Esophagus muscularis mucosa (tissue), 4 donors: ENCODE measurements at regions not wholly inside any gene's neighbourhood (a gene's known extent, or its start where the extent isn't known, plus 50 kb on each side); places are given as distances from the start of the nearest gene placed in this dataset.

Experiments used
- DNase-seq: peaks from one replicate; pipeline ENCODE4 v3.0.0-alpha.2; 2017; ENCODE audit errors: extremely low spot score
- H3K27ac ChIP-seq, 4 donors: fragments of 200-600 bp; sonication (generic); replicated peaks in 1 of 4; 1 replicate in 3 of 4; 2 replicates in 1 of 4; pipeline ENCODE4 v1.5.1; 2016 to 2019; ENCODE audit warnings: mild to moderate bottlenecking in 1 of 4
- H3K27me3 ChIP-seq, 4 donors: fragments of 200-600 bp; sonication (generic); one replicate each; pipeline versions ENCODE4 v1.5.1 to v1.6.0; 2016 to 2019
- H3K36me3 ChIP-seq, 4 donors: fragments of 200-600 bp; sonication (generic); one replicate each; pipeline ENCODE4 v1.5.1; 2016 to 2019
- H3K4me1 ChIP-seq, 4 donors: fragments of 200-600 bp; sonication (generic); one replicate each; pipeline ENCODE4 v1.5.1; 2016 to 2019
- H3K4me3 ChIP-seq, 4 donors: fragments of 200-600 bp; sonication (generic); 1 replicate in 2 of 4; 2 replicates in 2 of 4; pipeline ENCODE4 v1.5.1; 2016 to 2019; ENCODE audit warnings: mild to moderate bottlenecking in 4 of 4, moderate library complexity in 1 of 4
- H3K9me3 ChIP-seq, 4 donors: fragments of 200-600 bp; sonication (generic); 1 replicate in 3 of 4; 2 replicates in 1 of 4; pipeline ENCODE4 v1.5.1; 2016 to 2019
- CTCF ChIP-seq, 3 experiments: fragments of 200-600 bp in 2 of 3; fragments of 450-650 bp in 1 of 3; sonication (generic) in 2 of 3; IDR thresholded peaks; one replicate each; pipeline ENCODE4 v1.5.1; 2017 to 2019; ENCODE audit warnings: antibody characterized with exemption in 3 of 3, mild to moderate bottlenecking in 2 of 3, moderate library complexity in 1 of 3
- EP300 ChIP-seq: sonication (generic); formaldehyde crosslinking; IDR thresholded peaks from one replicate; pipeline ENCODE4 v1.6.1; 2017; ENCODE audit warnings: antibody characterized with exemption
- POLR2A ChIP-seq: fragments of 450-650 bp; IDR thresholded peaks from one replicate; pipeline ENCODE4 v1.6.1; 2017; ENCODE audit warnings: antibody characterized with exemption, moderate library complexity, mild to moderate bottlenecking, low read depth
- POLR2AphosphoS5 ChIP-seq, 2 donors: sonication (generic); formaldehyde crosslinking; IDR thresholded peaks; one replicate each; pipeline ENCODE4 v1.6.1; 2017; ENCODE audit warnings: antibody characterized with exemption in 2 of 2
- WGBS: methylation state at CpG from one replicate; pipeline ENCODE4 v1.1.5; 2018; 5-methylcytosine and 5-hydroxymethylcytosine counted together
- intact Hi-C: fragments of 100-400 bp; cut with DNase I; formaldehyde crosslinking; loops from one replicate; pipeline ENCODE4 v1.15.1; 2023

DNA sequence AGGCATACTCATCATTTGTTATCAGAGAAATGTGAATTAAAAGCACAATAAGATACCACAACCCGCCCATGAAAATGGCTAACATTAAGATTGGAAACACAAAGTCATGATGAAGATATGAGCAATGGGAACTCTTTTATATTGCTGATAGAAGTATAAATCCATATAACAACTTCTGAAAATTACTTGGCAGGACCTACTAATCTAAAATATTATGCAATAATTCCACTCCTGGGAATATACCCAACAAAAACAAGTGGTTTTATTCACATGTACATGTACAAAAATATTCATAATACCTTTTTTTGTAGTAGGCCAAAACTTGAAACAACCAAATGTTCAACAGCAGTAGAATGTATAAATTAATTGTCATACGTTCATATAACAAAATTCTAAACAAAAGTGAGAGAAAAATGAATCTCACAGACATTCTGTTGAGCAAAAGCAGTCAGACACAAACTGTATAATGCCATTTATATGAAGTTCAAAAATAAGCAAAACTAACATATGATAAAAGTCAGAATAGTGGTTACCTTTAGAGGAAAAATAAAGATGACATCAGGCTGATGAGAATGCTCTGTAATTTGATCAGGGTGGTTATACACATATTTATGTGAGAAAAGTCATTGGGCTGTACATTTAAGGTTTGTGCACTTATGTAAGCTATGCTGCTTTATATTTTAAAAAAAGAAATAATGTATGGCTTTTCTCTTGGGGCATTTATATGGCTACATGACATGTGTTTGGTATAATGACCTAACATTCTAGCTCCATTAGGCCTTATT lies 309.2 kb upstream of the KITLG start:
- intact Hi-C loops = no loop called here
- TF ChIP-seq CTCF (IDR thresholded peaks at IDR 0.05) = no peak
- TF ChIP-seq EP300 = no peak
- TF ChIP-seq POLR2AphosphoS5 (IDR thresholded peaks at IDR 0.05) = no peak
- TF ChIP-seq POLR2A = no peak
- no peaks in the 10 kb centered on the region for H3K27me3 ChIP-seq
- no peak overlapping the region for H3K4me3 ChIP-seq
- H3K9me3 ChIP-seq = no peaks in the 10 kb centered on the region
- H3K36me3 ChIP-seq = no peaks in the 10 kb centered on the region
- no peak for DNase-seq
- 61% methylated on average over 2 of the region's 2 CpGs for WGBS
- H3K27ac ChIP-seq = no peak overlapping the region
- peaks cover 0 to 13% (median 2%) of the 10 kb centered on the region in 4 donors for H3K4me1 ChIP-seq

DNA sequence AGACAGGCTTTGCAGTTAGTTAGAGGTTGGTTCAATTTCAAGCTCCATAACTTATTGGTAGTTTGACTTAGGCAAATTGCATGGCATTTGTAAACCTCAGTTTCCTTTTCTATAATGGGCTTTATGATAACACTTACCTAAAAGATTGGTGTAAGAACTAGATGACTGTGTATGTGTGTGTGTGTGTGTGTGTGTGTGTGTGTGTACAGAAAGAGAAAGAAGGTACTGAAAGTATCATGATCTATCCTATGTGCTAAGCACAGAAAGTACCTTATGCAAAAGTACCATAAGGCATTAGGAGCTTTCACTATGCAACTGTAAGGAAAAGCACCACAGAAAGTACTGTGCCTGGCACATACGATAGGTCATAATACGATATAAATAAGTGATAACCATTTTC lies 304.3 kb upstream of the KITLG start:
- Histone ChIP-seq H3K4me1 (peaks cover 0 to 5% (median 0%) of the 10 kb centered on the region in 4 donors), H3K9me3 (no peaks in the 10 kb centered on the region), H3K27me3 (no peaks in the 10 kb centered on the region), H3K36me3 (no peaks in the 10 kb centered on the region), H3K4me3 (no peak overlapping the region), H3K27ac (no peak overlapping the region)
- 92% methylated on average over 2 of the region's 2 CpGs for WGBS
- DNase-seq = no peak
- TF ChIP-seq POLR2A (no peak), POLR2AphosphoS5 (IDR thresholded peaks at IDR 0.05) (no peak), EP300 (no peak), CTCF (IDR thresholded peaks at IDR 0.05) (no peak)
- intact Hi-C loops = no loop called here

GRCh38 chr12:88882662-88883061 lies 302.4 kb upstream of the KITLG start:
- intact Hi-C loops = no loop called here
- H3K4me3 ChIP-seq = no peak overlapping the region
- no peak overlapping the region for H3K27ac ChIP-seq
- TF ChIP-seq CTCF (IDR thresholded peaks at IDR 0.05) (no peak), POLR2AphosphoS5 (IDR thresholded peaks at IDR 0.05) (no peak), POLR2A (no peak), EP300 (no peak)
- DNase-seq = no peak
- H3K27me3 ChIP-seq = no peaks in the 10 kb centered on the region
- H3K4me1 ChIP-seq = no peaks in the 10 kb centered on the region
- no peaks in the 10 kb centered on the region for H3K36me3 ChIP-seq
- WGBS = 92% methylated on average over 1 of the region's 1 CpG
- no peaks in the 10 kb centered on the region for H3K9me3 ChIP-seq

DNA sequence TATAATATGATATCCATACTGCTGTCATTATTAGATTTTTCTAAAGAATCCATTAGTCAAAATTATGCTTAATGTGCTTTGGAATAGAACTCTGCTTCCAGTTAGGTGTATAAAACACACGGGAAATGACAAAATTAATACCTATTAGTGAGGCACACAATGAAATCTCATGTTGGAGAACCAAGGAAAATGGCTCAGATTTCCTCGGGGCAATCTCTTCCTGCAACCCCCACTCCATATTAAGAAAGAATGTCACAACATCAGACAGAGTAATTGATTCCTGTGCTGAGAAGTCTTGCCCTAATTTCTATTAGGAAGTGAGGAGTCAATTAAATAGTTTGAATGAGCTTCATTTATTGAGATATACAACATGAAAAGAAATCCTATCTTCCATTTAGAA lies 299.8 kb upstream of the KITLG start:
- WGBS = 88% methylated on average over 2 of the region's 2 CpGs
- Histone ChIP-seq H3K4me3 (no peak overlapping the region), H3K9me3 (no peaks in the 10 kb centered on the region), H3K4me1 (no peaks in the 10 kb centered on the region), H3K27me3 (no peaks in the 10 kb centered on the region), H3K27ac (no peak overlapping the region), H3K36me3 (no peaks in the 10 kb centered on the region)
- DNase-seq = no peak
- TF ChIP-seq POLR2A (no peak), EP300 (no peak), CTCF (IDR thresholded peaks at IDR 0.05) (no peak), POLR2AphosphoS5 (IDR thresholded peaks at IDR 0.05) (no peak)
- intact Hi-C loops = no loop called here

DNA sequence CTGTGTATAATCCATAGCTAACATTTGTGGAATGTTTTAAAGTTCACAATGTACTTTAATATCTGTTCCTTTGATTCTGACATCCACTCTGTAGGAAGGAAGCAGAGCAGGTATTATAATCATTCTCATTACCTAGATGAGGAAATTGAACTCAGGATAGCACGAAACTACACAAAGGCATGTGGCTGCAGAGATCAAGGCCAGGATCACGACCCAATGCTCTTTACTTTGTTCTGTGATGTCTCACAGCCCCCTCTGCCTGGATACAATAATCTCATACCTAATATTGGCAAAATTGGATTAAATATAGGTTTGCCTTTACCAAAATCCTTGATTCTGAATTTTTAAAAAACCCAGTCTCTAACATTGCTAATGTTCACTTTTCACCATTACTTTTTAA lies 298.0 kb upstream of the KITLG start:
- H3K27me3 ChIP-seq = no peaks in the 10 kb centered on the region
- no peaks in the 10 kb centered on the region for H3K36me3 ChIP-seq
- H3K4me1 ChIP-seq = no peaks in the 10 kb centered on the region
- no peaks in the 10 kb centered on the region for H3K9me3 ChIP-seq
- 86% methylated on average over 2 of the region's 2 CpGs for WGBS
- intact Hi-C loops = no loop called here
- TF ChIP-seq POLR2AphosphoS5 (IDR thresholded peaks at IDR 0.05) (no peak), POLR2A (no peak), CTCF (IDR thresholded peaks at IDR 0.05) (no peak), EP300 (no peak)
- DNase-seq = no peak
- no peak overlapping the region for H3K27ac ChIP-seq
- H3K4me3 ChIP-seq = no peak overlapping the region
